Neural progenitor cell (in vitro differentiated cells): ENCODE measurements at regions not wholly inside any gene's neighbourhood (a gene's known extent, or its start where the extent isn't known, plus 50 kb on each side); places are given as distances from the start of the nearest gene placed in this dataset.

Experiments used
- CTCF ChIP-seq: fragments of 200-600 bp; sonication (generic); IDR thresholded peaks from 2 replicates; pipeline ENCODE4 v1.5.1; 2017; ENCODE audit warnings: antibody characterized with exemption, mild to moderate bottlenecking
- EZH2phosphoT487 ChIP-seq: fragments of 200-600 bp; sonication (generic); IDR thresholded peaks from 2 replicates; pipeline ENCODE4 v1.6.1; 2017; ENCODE audit warnings: antibody characterized with exemption

DNA sequence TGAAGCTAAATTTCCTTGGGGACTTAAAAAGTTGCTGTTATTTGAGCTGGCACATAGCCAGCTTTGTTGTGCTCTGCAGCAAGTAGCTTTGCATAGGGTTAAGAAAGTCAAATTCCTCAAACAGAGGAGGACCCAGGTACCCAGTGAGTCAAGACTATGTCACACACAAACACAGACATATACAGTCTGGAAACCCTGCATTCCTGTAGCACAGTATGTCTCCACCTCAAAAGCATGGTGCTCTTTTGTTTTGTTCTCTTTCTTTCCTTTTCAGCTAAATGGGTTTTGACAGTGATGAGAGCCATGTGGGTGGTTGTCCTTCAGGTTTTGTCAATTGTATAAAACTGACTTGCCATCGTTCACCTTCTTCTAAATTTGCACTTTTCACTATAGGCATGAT is 179.6 kb upstream of the DIO2 start:
- TF ChIP-seq CTCF (no peak), EZH2phosphoT487 (no peak)
